Heart left ventricle (tissue), 13 donors: ENCODE measurements at regions not wholly inside any gene's neighbourhood (a gene's known extent, or its start where the extent isn't known, plus 50 kb on each side); places are given as distances from the start of the nearest gene placed in this dataset.

Source experiments
- CTCF ChIP-seq, 12 donors: fragments of 200-600 bp; sonication (generic) in 4 of 12; IDR thresholded peaks; one replicate each; pipeline versions ENCODE4 v1.5.0 to v1.8.0; 2018 to 2022; ENCODE audit warnings: antibody characterized with exemption in 12 of 12, mild to moderate bottlenecking in 5 of 12
- POLR2A ChIP-seq, 2 donors: fragments of 450-650 bp; IDR thresholded peaks; one replicate each; pipeline ENCODE4 v1.6.1; 2017; ENCODE audit warnings: antibody characterized with exemption in 2 of 2, mild to moderate bottlenecking in 2 of 2, moderate library complexity in 2 of 2
- donor health status: ischemic (EF 13 %, LVEDD 7.1; RV severe dilation, severe dysfunction).
- donor health status: DM: no; HTN: yes; CAD: no.
- donor health status: DM: no; HTN: no; CAD: no.
- donor health status: ischemic (EF 25% LVEDD 6.9; RV normal size, moderate dysfunction).
- donor health status: ischemic (EF 25% LVEDD 5.7; RV mildly dilated, moderate dysfunction).
- donor health status: ischemic (EF 35%, LVEDD 5.7; RV mildly dilated, moderate dysfunction).
- donor health status: nonischemic (EF 11% LVEDD 7.7; RV severe dilation, severe dysfunction).
- donor health status: DM: yes; HTN: yes; CAD: no.
- donor health status: PGD.
- donor health status: ischemic (EF 29% LVEDD 5.4; RV normal size, mild dysfunction).
- donor health status: nonischemic (EF 23%, LVEDD 6.1; RV moderate dilation, normal function).

GRCh38 chr13:103605546-103606326 is 539.5 kb upstream of the SLC10A2 start:
- no peak for TF ChIP-seq CTCF (IDR thresholded peaks at IDR 0.05)
- no peak for TF ChIP-seq POLR2A (IDR thresholded peaks at IDR 0.05)
